OCI-LY1 (cell line): ENCODE measurements at regions not wholly inside any gene's neighbourhood (a gene's known extent, or its start where the extent isn't known, plus 50 kb on each side); places are given as distances from the start of the nearest gene placed in this dataset.

Experiments
- H2AFZ ChIP-seq: fragments of 200-600 bp; sonication (generic), shearing (Covaris generic); 2 replicates; pipeline ENCODE4 v1.6.0; 2014; ENCODE audit warnings: antibody characterized with exemption, mild to moderate bottlenecking, low read length
- H3F3A ChIP-seq: fragments of 200-600 bp; sonication (generic), shearing (Covaris generic); 2 replicates; pipeline ENCODE4 v1.6.0; 2014; ENCODE audit warnings: mild to moderate bottlenecking, antibody characterized with exemption, low read length, moderate library complexity; ENCODE audit not compliant: insufficient read depth
- H3K27ac ChIP-seq: fragments of 200-600 bp; sonication (generic); 2 replicates; pipeline ENCODE4 v1.5.1; 2014; ENCODE audit warnings: low read length, mixed run types, mild to moderate bottlenecking, low read depth; ENCODE audit not compliant: poor library complexity, severe bottlenecking
- H3K27me3 ChIP-seq: fragments of 200-600 bp; sonication (generic); 2 replicates; pipeline ENCODE4 v1.6.0; 2014; ENCODE audit warnings: antibody characterized with exemption, mild to moderate bottlenecking, low read length, moderate library complexity; ENCODE audit not compliant: insufficient read depth
- H3K36me3 ChIP-seq: fragments of 200-600 bp; sonication (generic); 2 replicates; pipeline ENCODE4 v1.6.1; 2014; ENCODE audit warnings: mild to moderate bottlenecking, antibody characterized with exemption, low read length, moderate library complexity, mixed read lengths; ENCODE audit not compliant: insufficient read depth
- H3K4me1 ChIP-seq: fragments of 200-600 bp; sonication (generic); 2 replicates; pipeline ENCODE4 v1.5.1; 2014; ENCODE audit warnings: mild to moderate bottlenecking, low read length, moderate library complexity; ENCODE audit not compliant: insufficient read depth, severe bottlenecking
- H3K4me2 ChIP-seq: fragments of 200-600 bp; sonication (generic), shearing (Covaris generic); 2 replicates; pipeline ENCODE4 v1.6.1; 2014; ENCODE audit warnings: low read length
- H3K4me3 ChIP-seq: fragments of 200-600 bp; sonication (generic); 2 replicates; pipeline ENCODE4 v1.5.1; 2014; ENCODE audit warnings: low read length, low read depth, mild to moderate bottlenecking, mixed read lengths; ENCODE audit not compliant: poor library complexity, severe bottlenecking
- H3K79me2 ChIP-seq: fragments of 200-600 bp; shearing (Covaris generic); 2 replicates; pipeline ENCODE4 v1.6.1; 2016; ENCODE audit warnings: mixed run types, low read length, mixed read lengths; ENCODE audit not compliant: insufficient read depth
- H3K9ac ChIP-seq: fragments of 200-600 bp; sonication (generic), shearing (Covaris generic); 2 replicates; pipeline ENCODE4 v1.6.1; 2014; ENCODE audit warnings: mild to moderate bottlenecking, low read length, mixed read lengths
- H3K9me2 ChIP-seq: fragments of 200-600 bp; sonication (generic), shearing (Covaris generic); 2 replicates; pipeline ENCODE4 v1.6.1; 2014; ENCODE audit warnings: low read depth, mild to moderate bottlenecking, low read length, mixed read lengths
- H3K9me3 ChIP-seq: fragments of 200-600 bp; shearing (Covaris generic); 2 replicates; pipeline ENCODE4 v1.6.1; 2014; ENCODE audit warnings: low read length, mixed read lengths
- H4K20me1 ChIP-seq: fragments of 200-600 bp; sonication (generic), shearing (Covaris generic); 2 replicates; pipeline ENCODE4 v1.6.0; 2016; ENCODE audit warnings: mild to moderate bottlenecking, low read length; ENCODE audit not compliant: insufficient read depth
- EZH2 ChIP-seq: fragments of 200-600 bp; sonication (generic), shearing (Covaris generic); IDR thresholded peaks from 2 replicates; pipeline ENCODE4 v1.8.0; 2017; ENCODE audit warnings: borderline replicate concordance, mixed run types, mild to moderate bottlenecking, antibody characterized with exemption, low read length, moderate library complexity, mixed read lengths
- TF ChIP-seq, protein P1 (sequence below): fragments of 200-600 bp; sonication (generic), shearing (Covaris generic); IDR thresholded peaks from 2 replicates; pipeline ENCODE4 v1.5.1; 2017; ENCODE audit warnings: mild to moderate bottlenecking, antibody characterized with exemption, low read length, moderate library complexity, mixed read lengths

DNA sequence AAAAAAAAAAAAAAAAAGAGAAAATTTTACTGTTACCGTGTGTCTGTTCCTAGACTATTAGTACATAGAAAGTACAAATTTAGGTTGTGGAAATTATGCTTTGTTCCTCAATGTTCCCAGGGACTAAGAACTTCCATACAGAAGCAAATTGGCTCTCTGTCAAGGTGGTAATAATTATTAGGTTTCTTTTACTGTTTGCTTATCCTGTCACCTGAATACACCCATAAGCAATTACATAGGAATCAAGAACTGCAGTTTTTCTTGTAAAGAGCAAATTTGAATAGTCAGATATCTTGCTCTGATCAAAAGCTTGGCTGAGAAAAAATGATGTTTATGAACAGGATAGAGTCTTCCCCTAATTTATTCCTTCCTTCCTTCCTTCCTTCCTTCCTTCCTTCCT lies 191.2 kb downstream of the AEBP2 start:
- Histone ChIP-seq H3K4me2 (no peak overlapping the region), H3K36me3 (no peaks in the 10 kb centered on the region), H3K27me3 (no peaks in the 10 kb centered on the region), H3F3A (no peaks in the 10 kb centered on the region), H3K4me1 (no peaks in the 10 kb centered on the region), H4K20me1 (no peaks in the 10 kb centered on the region), H3K27ac (no peak overlapping the region), H3K79me2 (no peaks in the 10 kb centered on the region), H3K9ac (no peak overlapping the region), H3K9me3 (no peaks in the 10 kb centered on the region), H2AFZ (no peak overlapping the region), H3K4me3 (no peak overlapping the region), H3K9me2 (no peaks in the 10 kb centered on the region)
- TF ChIP-seq, protein P1, sequence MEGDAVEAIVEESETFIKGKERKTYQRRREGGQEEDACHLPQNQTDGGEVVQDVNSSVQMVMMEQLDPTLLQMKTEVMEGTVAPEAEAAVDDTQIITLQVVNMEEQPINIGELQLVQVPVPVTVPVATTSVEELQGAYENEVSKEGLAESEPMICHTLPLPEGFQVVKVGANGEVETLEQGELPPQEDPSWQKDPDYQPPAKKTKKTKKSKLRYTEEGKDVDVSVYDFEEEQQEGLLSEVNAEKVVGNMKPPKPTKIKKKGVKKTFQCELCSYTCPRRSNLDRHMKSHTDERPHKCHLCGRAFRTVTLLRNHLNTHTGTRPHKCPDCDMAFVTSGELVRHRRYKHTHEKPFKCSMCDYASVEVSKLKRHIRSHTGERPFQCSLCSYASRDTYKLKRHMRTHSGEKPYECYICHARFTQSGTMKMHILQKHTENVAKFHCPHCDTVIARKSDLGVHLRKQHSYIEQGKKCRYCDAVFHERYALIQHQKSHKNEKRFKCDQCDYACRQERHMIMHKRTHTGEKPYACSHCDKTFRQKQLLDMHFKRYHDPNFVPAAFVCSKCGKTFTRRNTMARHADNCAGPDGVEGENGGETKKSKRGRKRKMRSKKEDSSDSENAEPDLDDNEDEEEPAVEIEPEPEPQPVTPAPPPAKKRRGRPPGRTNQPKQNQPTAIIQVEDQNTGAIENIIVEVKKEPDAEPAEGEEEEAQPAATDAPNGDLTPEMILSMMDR = no peak
- TF ChIP-seq EZH2 = no peak

DNA sequence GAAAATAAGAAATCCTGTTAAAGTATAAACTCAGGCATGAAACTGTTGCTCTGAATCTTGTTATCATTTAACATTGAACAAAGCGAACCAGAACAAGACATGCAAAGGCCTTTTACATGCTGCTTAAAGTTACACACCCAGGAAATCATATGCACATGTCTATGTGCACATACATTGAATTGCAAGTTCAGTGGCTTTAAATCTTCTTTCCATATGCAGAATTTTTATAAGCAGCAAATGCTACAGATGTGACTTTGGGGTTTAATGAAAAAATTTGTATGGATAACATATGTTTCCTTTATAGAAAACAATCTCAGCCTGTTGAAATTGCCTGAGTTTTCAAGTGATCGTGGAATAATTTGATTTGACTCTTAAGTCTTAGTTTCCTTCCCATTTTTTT lies 193.9 kb downstream of the AEBP2 start:
- H3K4me3 ChIP-seq = no peak overlapping the region
- no peaks in the 10 kb centered on the region for H3K9me2 ChIP-seq
- H3K9ac ChIP-seq = no peak overlapping the region
- no peak overlapping the region for H2AFZ ChIP-seq
- H3K36me3 ChIP-seq = no peaks in the 10 kb centered on the region
- H3K79me2 ChIP-seq = no peaks in the 10 kb centered on the region
- H3K27me3 ChIP-seq = no peaks in the 10 kb centered on the region
- H4K20me1 ChIP-seq = no peaks in the 10 kb centered on the region
- H3K9me3 ChIP-seq = no peaks in the 10 kb centered on the region
- TF ChIP-seq, protein P1 = no peak
- no peak for TF ChIP-seq EZH2
- H3F3A ChIP-seq = no peaks in the 10 kb centered on the region
- H3K4me1 ChIP-seq = no peaks in the 10 kb centered on the region
- no peak overlapping the region for H3K4me2 ChIP-seq
- no peak overlapping the region for H3K27ac ChIP-seq

DNA sequence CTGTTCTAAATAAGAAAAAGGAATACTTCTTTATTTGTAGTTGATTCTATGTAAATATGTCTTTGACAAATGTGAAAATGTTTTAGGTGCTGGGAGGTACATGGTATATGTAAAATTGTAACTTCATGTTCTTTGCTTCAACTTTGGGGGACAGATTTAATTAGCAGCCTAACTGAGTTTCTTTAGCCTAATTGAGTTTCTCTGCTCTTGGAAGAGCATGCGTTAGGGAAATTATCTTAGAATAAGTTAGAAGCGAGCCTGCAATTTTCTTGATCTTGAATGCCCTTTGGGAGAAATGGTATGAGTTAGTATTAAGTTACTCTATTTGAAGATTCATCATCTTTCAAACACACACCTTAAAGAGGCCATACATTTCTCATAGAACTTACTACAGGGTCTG lies 194.3 kb downstream of the AEBP2 start:
- Histone ChIP-seq H3K36me3 (no peaks in the 10 kb centered on the region), H3K4me3 (no peak overlapping the region), H3K9me3 (no peaks in the 10 kb centered on the region), H3K79me2 (no peaks in the 10 kb centered on the region), H3K4me1 (no peaks in the 10 kb centered on the region), H2AFZ (no peak overlapping the region), H3F3A (no peaks in the 10 kb centered on the region), H3K9ac (no peak overlapping the region), H3K9me2 (no peaks in the 10 kb centered on the region), H3K4me2 (no peak overlapping the region), H3K27me3 (no peaks in the 10 kb centered on the region), H3K27ac (no peak overlapping the region), H4K20me1 (no peaks in the 10 kb centered on the region)
- TF ChIP-seq, protein P1 = no peak
- TF ChIP-seq EZH2 = no peak
